PC-9 (cell line): ENCODE measurements at regions not wholly inside any gene's neighbourhood (a gene's known extent, or its start where the extent isn't known, plus 50 kb on each side); places are given as distances from the start of the nearest gene placed in this dataset.

ENCODE experiments used
- EZH2 ChIP-seq: fragments of 200-600 bp; sonication (generic); IDR thresholded peaks from 2 replicates; pipeline ENCODE4 v1.8.0; 2017; ENCODE audit warnings: antibody characterized with exemption, low read depth
- TF ChIP-seq, protein P1 (sequence below): fragments of 200-600 bp; sonication (generic); conservative IDR thresholded peaks from 2 replicates; pipeline ENCODE4 v1.6.1; 2017; ENCODE audit warnings: mixed run types, antibody characterized with exemption, mild to moderate bottlenecking, moderate library complexity

- TF ChIP-seq, protein P1, sequence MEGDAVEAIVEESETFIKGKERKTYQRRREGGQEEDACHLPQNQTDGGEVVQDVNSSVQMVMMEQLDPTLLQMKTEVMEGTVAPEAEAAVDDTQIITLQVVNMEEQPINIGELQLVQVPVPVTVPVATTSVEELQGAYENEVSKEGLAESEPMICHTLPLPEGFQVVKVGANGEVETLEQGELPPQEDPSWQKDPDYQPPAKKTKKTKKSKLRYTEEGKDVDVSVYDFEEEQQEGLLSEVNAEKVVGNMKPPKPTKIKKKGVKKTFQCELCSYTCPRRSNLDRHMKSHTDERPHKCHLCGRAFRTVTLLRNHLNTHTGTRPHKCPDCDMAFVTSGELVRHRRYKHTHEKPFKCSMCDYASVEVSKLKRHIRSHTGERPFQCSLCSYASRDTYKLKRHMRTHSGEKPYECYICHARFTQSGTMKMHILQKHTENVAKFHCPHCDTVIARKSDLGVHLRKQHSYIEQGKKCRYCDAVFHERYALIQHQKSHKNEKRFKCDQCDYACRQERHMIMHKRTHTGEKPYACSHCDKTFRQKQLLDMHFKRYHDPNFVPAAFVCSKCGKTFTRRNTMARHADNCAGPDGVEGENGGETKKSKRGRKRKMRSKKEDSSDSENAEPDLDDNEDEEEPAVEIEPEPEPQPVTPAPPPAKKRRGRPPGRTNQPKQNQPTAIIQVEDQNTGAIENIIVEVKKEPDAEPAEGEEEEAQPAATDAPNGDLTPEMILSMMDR = no peak
- no peak for TF ChIP-seq EZH2
Observed at GRCh38 chr12:28036940-28037339, 64.4 kb upstream of the PTHLH start.
